ENCODE measurements at regions not wholly inside any gene's neighbourhood (a gene's known extent, or its start where the extent isn't known, plus 50 kb on each side); places are given as distances from the start of the nearest gene placed in this dataset.

DNA sequence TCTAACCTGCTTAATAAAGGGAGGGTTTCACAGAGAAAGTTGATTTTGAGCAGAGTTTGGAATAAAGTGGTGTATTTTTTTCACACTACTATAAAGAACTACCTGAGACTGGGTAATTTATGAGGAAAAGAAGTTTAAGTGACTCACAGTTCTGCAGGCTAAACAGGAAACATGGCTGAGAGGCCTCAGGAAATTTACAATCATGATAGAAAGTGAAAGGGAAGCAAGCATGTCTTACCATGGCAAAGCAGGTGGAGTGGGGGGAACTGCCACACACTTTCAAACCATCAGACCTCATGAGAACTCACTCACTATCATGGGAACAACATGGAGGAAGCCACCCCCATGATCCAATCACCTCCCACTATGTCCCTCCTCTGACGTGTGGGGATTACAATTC lies 546.7 kb downstream of the EPHA4 start:
- ChIA-PET POLR2A (no interaction called here), CTCF (no interaction called here)
- ATAC-seq, result no peak
- no peaks in the 10 kb centered on the region for H3K36me3 Mint-ChIP-seq
- no peaks in the 10 kb centered on the region for H3K4me1 Mint-ChIP-seq
- H3K27me3 Mint-ChIP-seq (ENCODE audit: low read depth), result no peaks in the 10 kb centered on the region
- no peak for DNase-seq (ENCODE audit: low spot score)
- TF ChIP-seq, protein P1, sequence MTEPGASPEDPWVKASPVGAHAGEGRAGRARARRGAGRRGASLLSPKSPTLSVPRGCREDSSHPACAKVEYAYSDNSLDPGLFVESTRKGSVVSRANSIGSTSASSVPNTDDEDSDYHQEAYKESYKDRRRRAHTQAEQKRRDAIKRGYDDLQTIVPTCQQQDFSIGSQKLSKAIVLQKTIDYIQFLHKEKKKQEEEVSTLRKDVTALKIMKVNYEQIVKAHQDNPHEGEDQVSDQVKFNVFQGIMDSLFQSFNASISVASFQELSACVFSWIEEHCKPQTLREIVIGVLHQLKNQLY (CRISPR knock-in tag; IDR thresholded peaks at IDR 0.05), result no peak
- TF ChIP-seq TEAD4 (CRISPR knock-in tag; IDR thresholded peaks at IDR 0.05) (no peak), ZNF671 (CRISPR knock-in tag; IDR thresholded peaks at IDR 0.05) (no peak)
- TF ChIP-seq, protein P2, sequence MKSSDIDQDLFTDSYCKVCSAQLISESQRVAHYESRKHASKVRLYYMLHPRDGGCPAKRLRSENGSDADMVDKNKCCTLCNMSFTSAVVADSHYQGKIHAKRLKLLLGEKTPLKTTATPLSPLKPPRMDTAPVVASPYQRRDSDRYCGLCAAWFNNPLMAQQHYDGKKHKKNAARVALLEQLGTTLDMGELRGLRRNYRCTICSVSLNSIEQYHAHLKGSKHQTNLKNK (CRISPR knock-in tag; IDR thresholded peaks at IDR 0.05), result no peak
- H3K9me3 Mint-ChIP-seq, result 0 out of 2 replicates have a peak, but pooled peaks cover 3% of the 10 kb centered on the region
- H3K27ac Mint-ChIP-seq, result no peak overlapping the region
- no peak overlapping the region for H3K4me3 Mint-ChIP-seq

DNA sequence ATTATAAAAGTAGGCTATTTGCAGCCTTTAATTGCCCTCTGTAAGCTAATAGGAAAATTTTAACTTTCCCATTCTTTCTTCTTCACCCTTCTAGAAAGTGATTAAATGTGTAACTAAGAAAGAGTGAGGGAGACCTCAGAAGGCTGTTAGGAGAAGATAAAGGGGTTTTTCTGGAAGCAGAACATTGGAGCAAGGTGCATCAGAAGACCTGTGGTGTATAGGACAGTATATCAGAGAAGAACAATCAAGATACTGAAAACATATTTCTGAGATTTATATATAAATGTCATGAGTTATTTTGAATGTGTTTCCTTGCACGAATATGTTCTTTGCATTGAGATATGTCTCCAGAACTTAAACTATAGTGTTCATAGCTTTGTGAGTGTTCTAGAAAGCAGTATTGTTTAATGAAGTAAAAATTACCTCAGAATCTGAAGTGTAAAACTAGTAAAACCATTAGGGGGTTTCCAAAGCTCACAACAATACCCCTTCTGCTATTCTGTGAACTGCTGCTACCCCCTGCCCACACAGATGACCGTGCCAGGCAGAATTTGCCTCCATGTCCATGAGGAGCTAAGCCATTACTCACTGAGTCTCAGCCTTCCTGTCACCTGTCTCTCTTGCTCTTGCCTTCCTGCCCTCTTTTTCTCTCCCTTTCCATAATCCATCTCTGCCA lies 537.9 kb downstream of the EPHA4 start:
- POLR2A ChIA-PET, result no interaction called here
- H3K27ac Mint-ChIP-seq, result no peak overlapping the region
- CTCF ChIA-PET, result no interaction called here
- ATAC-seq (no peak), DNase-seq (ENCODE audit: low spot score) (no peak)
- no peaks in the 10 kb centered on the region for H3K27me3 Mint-ChIP-seq (ENCODE audit: low read depth)
- H3K4me3 Mint-ChIP-seq, result no peak overlapping the region
- no peaks in the 10 kb centered on the region for H3K4me1 Mint-ChIP-seq
- H3K36me3 Mint-ChIP-seq, result no peaks in the 10 kb centered on the region
- H3K9me3 Mint-ChIP-seq, result no peaks in the 10 kb centered on the region
- TF ChIP-seq, protein P3, sequence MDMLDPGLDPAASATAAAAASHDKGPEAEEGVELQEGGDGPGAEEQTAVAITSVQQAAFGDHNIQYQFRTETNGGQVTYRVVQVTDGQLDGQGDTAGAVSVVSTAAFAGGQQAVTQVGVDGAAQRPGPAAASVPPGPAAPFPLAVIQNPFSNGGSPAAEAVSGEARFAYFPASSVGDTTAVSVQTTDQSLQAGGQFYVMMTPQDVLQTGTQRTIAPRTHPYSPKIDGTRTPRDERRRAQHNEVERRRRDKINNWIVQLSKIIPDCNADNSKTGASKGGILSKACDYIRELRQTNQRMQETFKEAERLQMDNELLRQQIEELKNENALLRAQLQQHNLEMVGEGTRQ (CRISPR knock-in tag; IDR thresholded peaks at IDR 0.05), result no peak
- TF ChIP-seq, protein P4, sequence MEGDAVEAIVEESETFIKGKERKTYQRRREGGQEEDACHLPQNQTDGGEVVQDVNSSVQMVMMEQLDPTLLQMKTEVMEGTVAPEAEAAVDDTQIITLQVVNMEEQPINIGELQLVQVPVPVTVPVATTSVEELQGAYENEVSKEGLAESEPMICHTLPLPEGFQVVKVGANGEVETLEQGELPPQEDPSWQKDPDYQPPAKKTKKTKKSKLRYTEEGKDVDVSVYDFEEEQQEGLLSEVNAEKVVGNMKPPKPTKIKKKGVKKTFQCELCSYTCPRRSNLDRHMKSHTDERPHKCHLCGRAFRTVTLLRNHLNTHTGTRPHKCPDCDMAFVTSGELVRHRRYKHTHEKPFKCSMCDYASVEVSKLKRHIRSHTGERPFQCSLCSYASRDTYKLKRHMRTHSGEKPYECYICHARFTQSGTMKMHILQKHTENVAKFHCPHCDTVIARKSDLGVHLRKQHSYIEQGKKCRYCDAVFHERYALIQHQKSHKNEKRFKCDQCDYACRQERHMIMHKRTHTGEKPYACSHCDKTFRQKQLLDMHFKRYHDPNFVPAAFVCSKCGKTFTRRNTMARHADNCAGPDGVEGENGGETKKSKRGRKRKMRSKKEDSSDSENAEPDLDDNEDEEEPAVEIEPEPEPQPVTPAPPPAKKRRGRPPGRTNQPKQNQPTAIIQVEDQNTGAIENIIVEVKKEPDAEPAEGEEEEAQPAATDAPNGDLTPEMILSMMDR (IDR thresholded peaks at IDR 0.05), result no peak
- TF ChIP-seq SMAD4 (CRISPR knock-in tag; IDR thresholded peaks at IDR 0.05) (no peak), KAT7 (CRISPR knock-in tag; IDR thresholded peaks at IDR 0.05; ENCODE audit: borderline replicate concordance) (no peak), ETV6 (CRISPR knock-in tag; IDR thresholded peaks at IDR 0.05) (no peak), FOXP1 (CRISPR knock-in tag; IDR thresholded peaks at IDR 0.05; ENCODE audit: borderline replicate concordance) (no peak), TP53 (CRISPR knock-in tag; IDR thresholded peaks at IDR 0.05) (no peak), JAZF1 (CRISPR knock-in tag; IDR thresholded peaks at IDR 0.05) (no peak), TEAD1 (CRISPR knock-in tag; IDR thresholded peaks at IDR 0.05) (no peak)
- TF ChIP-seq, protein P5, sequence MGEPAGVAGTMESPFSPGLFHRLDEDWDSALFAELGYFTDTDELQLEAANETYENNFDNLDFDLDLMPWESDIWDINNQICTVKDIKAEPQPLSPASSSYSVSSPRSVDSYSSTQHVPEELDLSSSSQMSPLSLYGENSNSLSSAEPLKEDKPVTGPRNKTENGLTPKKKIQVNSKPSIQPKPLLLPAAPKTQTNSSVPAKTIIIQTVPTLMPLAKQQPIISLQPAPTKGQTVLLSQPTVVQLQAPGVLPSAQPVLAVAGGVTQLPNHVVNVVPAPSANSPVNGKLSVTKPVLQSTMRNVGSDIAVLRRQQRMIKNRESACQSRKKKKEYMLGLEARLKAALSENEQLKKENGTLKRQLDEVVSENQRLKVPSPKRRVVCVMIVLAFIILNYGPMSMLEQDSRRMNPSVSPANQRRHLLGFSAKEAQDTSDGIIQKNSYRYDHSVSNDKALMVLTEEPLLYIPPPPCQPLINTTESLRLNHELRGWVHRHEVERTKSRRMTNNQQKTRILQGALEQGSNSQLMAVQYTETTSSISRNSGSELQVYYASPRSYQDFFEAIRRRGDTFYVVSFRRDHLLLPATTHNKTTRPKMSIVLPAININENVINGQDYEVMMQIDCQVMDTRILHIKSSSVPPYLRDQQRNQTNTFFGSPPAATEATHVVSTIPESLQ (CRISPR knock-in tag; IDR thresholded peaks at IDR 0.05), result no peak
- TF ChIP-seq, protein P6, sequence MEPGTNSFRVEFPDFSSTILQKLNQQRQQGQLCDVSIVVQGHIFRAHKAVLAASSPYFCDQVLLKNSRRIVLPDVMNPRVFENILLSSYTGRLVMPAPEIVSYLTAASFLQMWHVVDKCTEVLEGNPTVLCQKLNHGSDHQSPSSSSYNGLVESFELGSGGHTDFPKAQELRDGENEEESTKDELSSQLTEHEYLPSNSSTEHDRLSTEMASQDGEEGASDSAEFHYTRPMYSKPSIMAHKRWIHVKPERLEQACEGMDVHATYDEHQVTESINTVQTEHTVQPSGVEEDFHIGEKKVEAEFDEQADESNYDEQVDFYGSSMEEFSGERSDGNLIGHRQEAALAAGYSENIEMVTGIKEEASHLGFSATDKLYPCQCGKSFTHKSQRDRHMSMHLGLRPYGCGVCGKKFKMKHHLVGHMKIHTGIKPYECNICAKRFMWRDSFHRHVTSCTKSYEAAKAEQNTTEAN (CRISPR knock-in tag; IDR thresholded peaks at IDR 0.05), result no peak
- TF ChIP-seq, protein P7, sequence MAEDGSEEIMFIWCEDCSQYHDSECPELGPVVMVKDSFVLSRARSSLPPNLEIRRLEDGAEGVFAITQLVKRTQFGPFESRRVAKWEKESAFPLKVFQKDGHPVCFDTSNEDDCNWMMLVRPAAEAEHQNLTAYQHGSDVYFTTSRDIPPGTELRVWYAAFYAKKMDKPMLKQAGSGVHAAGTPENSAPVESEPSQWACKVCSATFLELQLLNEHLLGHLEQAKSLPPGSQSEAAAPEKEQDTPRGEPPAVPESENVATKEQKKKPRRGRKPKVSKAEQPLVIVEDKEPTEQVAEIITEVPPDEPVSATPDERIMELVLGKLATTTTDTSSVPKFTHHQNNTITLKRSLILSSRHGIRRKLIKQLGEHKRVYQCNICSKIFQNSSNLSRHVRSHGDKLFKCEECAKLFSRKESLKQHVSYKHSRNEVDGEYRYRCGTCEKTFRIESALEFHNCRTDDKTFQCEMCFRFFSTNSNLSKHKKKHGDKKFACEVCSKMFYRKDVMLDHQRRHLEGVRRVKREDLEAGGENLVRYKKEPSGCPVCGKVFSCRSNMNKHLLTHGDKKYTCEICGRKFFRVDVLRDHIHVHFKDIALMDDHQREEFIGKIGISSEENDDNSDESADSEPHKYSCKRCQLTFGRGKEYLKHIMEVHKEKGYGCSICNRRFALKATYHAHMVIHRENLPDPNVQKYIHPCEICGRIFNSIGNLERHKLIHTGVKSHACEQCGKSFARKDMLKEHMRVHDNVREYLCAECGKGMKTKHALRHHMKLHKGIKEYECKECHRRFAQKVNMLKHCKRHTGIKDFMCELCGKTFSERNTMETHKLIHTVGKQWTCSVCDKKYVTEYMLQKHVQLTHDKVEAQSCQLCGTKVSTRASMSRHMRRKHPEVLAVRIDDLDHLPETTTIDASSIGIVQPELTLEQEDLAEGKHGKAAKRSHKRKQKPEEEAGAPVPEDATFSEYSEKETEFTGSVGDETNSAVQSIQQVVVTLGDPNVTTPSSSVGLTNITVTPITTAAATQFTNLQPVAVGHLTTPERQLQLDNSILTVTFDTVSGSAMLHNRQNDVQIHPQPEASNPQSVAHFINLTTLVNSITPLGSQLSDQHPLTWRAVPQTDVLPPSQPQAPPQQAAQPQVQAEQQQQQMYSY (CRISPR knock-in tag; IDR thresholded peaks at IDR 0.05), result no peak
- TF ChIP-seq, protein P8, sequence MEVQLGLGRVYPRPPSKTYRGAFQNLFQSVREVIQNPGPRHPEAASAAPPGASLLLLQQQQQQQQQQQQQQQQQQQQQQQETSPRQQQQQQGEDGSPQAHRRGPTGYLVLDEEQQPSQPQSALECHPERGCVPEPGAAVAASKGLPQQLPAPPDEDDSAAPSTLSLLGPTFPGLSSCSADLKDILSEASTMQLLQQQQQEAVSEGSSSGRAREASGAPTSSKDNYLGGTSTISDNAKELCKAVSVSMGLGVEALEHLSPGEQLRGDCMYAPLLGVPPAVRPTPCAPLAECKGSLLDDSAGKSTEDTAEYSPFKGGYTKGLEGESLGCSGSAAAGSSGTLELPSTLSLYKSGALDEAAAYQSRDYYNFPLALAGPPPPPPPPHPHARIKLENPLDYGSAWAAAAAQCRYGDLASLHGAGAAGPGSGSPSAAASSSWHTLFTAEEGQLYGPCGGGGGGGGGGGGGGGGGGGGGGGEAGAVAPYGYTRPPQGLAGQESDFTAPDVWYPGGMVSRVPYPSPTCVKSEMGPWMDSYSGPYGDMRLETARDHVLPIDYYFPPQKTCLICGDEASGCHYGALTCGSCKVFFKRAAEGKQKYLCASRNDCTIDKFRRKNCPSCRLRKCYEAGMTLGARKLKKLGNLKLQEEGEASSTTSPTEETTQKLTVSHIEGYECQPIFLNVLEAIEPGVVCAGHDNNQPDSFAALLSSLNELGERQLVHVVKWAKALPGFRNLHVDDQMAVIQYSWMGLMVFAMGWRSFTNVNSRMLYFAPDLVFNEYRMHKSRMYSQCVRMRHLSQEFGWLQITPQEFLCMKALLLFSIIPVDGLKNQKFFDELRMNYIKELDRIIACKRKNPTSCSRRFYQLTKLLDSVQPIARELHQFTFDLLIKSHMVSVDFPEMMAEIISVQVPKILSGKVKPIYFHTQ (CRISPR knock-in tag; IDR thresholded peaks at IDR 0.05), result no peak

All from WTC11 (cell line).